GM18951 (cell line): ENCODE measurements at regions not wholly inside any gene's neighbourhood (a gene's known extent, or its start where the extent isn't known, plus 50 kb on each side); places are given as distances from the start of the nearest gene placed in this dataset.

Source experiments
- POLR2A ChIP-seq: IDR thresholded peaks from 4 replicates; pipeline ENCODE4 v1.6.1; 2011; ENCODE audit warnings: mild to moderate bottlenecking; ENCODE audit not compliant: insufficient read length, insufficient read depth; ENCODE audit errors: extremely low read depth
- in situ Hi-C: fragments of 300-500 bp; cut with MboI; formaldehyde crosslinking; loops from one replicate; pipeline ENCODE4 v1.12.0; 2022; ENCODE audit warnings: low sequenced_read_pairs, mixed read lengths, inconsistent platforms; ENCODE audit not compliant: unreplicated experiment

GRCh38 chr3:17969985-17970568 is 227.6 kb upstream of the TBC1D5 start:
- no peak for TF ChIP-seq POLR2A
- in situ Hi-C loops, result no loop called here

- in situ Hi-C loops, result no loop called here
- no peak for TF ChIP-seq POLR2A
These were observed 226.8 kb upstream of the TBC1D5 start for GRCh38 chr3:17969244-17969643.

GRCh38 chr3:17967953-17968607 is 225.6 kb upstream of the TBC1D5 start:
- TF ChIP-seq POLR2A, result no peak
- in situ Hi-C loops, result no loop called here

GRCh38 chr3:17967111-17967510 is 224.7 kb upstream of the TBC1D5 start:
- TF ChIP-seq POLR2A, result no peak
- in situ Hi-C loops, result no loop called here

- no peak for TF ChIP-seq POLR2A
- in situ Hi-C loops, result no loop called here
These were observed 222.9 kb upstream of the TBC1D5 start for GRCh38 chr3:17965331-17965730.

- in situ Hi-C loops, result no loop called here
- TF ChIP-seq POLR2A, result no peak
These were observed 221.7 kb upstream of the TBC1D5 start for GRCh38 chr3:17964108-17964507.

- no peak for TF ChIP-seq POLR2A
- in situ Hi-C loops, result no loop called here
These were observed 213.0 kb upstream of the TBC1D5 start for GRCh38 chr3:17955411-17955810.

- TF ChIP-seq POLR2A, result no peak
- in situ Hi-C loops, result no loop called here
These were observed 212.4 kb upstream of the TBC1D5 start for GRCh38 chr3:17954801-17955200.

- in situ Hi-C loops, result no loop called here
- no peak for TF ChIP-seq POLR2A
These were observed 208.8 kb upstream of the TBC1D5 start for GRCh38 chr3:17951241-17951640.

GRCh38 chr3:17949101-17949500 is 206.7 kb upstream of the TBC1D5 start:
- TF ChIP-seq POLR2A, result no peak
- in situ Hi-C loops, result no loop called here

- in situ Hi-C loops, result no loop called here
- TF ChIP-seq POLR2A, result no peak
These were observed 205.4 kb upstream of the TBC1D5 start for GRCh38 chr3:17947833-17948232.

- in situ Hi-C loops, result no loop called here
- no peak for TF ChIP-seq POLR2A
These were observed 204.2 kb upstream of the TBC1D5 start for GRCh38 chr3:17946619-17947018.

- in situ Hi-C loops, result no loop called here
- TF ChIP-seq POLR2A, result no peak
These were observed 203.5 kb upstream of the TBC1D5 start for GRCh38 chr3:17945799-17946399.

GRCh38 chr3:17945018-17945798 is 202.8 kb upstream of the TBC1D5 start:
- in situ Hi-C loops, result no loop called here

GRCh38 chr3:17942856-17943255 is 200.4 kb upstream of the TBC1D5 start:
- in situ Hi-C loops, result no loop called here
- no peak for TF ChIP-seq POLR2A

More at GRCh38 chr3:17945018-17945798, 202.8 kb upstream of the TBC1D5 start:
- no peak for TF ChIP-seq POLR2A
